GM13977 (cell line): ENCODE measurements at regions not wholly inside any gene's neighbourhood (a gene's known extent, or its start where the extent isn't known, plus 50 kb on each side); places are given as distances from the start of the nearest gene placed in this dataset.

ENCODE experiments used
- DNase-seq: peaks from one replicate; pipeline ENCODE4 v3.0.0; 2012; ENCODE audit warnings: low spot score
- in situ Hi-C: fragments of 300-500 bp; cut with MboI; formaldehyde crosslinking; loops from one replicate; pipeline ENCODE4 v1.12.0; 2022; ENCODE audit warnings: low sequenced_read_pairs, low pct_unique_long_range_greater_than_20kb, mixed read lengths, inconsistent platforms; ENCODE audit not compliant: unreplicated experiment
- TF ChIP-seq, protein P1 (sequence below): IDR thresholded peaks from 2 replicates; pipeline ENCODE4 v1.5.1; 2012; ENCODE audit warnings: mild to moderate bottlenecking, control low read depth; ENCODE audit not compliant: insufficient read depth; ENCODE audit errors: extremely low read depth, missing control alignments

DNA sequence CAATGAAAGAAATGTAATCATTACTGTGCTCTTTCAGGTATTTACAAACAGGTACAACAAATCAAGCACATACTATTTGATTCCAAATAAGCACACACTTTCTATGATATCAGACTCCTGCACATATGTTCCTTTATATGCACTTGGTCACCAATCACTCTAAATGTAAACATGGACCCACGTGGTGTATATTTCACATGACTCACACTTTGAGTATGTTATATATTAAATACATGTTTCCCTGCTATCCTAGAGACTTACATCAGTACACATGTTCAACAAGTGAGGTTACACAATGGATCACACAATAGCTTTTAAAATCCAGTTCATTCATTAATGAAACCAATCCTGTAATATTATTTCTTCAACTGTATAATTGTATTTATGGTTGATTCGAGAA is 683.5 kb downstream of the NR2F2 start:
- DNase-seq = no peak
- TF ChIP-seq, protein P1, sequence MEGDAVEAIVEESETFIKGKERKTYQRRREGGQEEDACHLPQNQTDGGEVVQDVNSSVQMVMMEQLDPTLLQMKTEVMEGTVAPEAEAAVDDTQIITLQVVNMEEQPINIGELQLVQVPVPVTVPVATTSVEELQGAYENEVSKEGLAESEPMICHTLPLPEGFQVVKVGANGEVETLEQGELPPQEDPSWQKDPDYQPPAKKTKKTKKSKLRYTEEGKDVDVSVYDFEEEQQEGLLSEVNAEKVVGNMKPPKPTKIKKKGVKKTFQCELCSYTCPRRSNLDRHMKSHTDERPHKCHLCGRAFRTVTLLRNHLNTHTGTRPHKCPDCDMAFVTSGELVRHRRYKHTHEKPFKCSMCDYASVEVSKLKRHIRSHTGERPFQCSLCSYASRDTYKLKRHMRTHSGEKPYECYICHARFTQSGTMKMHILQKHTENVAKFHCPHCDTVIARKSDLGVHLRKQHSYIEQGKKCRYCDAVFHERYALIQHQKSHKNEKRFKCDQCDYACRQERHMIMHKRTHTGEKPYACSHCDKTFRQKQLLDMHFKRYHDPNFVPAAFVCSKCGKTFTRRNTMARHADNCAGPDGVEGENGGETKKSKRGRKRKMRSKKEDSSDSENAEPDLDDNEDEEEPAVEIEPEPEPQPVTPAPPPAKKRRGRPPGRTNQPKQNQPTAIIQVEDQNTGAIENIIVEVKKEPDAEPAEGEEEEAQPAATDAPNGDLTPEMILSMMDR = no peak
- in situ Hi-C loops = no loop called here

DNA sequence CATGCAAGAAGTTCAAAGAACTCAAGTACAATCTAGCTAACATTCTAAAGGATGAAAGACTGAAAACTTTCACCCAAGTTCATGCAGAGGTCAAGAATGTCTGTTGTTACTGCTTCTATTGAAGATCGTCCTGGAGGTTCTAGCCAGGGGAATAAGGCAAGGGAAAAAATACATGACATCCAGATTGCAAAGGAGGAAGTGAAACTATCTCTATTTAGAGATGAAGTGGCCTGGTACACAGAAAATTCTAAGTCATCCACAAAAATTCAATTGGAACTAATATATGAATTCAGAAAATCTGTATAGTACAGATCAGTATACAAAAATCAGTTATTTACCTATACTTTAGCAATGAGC is 693.0 kb downstream of the NR2F2 start:
- in situ Hi-C loops = no loop called here
- TF ChIP-seq, protein P1 = no peak

DNA sequence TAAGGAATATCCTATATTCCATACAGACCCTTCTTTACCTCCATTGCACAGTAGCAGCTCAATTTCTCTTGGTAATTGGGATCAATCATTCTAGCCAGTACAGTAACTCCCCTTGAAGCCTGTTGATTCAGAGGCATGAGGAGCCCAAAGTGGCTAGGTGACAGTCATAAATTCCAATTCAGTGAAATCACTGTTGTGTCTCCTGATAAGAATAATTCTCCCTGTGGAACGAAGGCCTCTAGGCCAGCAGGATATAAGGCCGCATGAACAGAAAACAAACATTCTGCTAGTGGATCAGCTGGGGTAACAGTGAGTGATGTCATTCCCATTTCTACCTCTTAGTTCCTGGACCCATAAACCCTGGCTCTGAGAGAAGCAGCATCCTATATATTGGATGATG is 696.3 kb downstream of the NR2F2 start:
- in situ Hi-C loops = no loop called here
- TF ChIP-seq, protein P1 = no peak
- DNase-seq = no peak

More for the DNA sequence above, 693.0 kb downstream of the NR2F2 start:
- no peak for DNase-seq

DNA sequence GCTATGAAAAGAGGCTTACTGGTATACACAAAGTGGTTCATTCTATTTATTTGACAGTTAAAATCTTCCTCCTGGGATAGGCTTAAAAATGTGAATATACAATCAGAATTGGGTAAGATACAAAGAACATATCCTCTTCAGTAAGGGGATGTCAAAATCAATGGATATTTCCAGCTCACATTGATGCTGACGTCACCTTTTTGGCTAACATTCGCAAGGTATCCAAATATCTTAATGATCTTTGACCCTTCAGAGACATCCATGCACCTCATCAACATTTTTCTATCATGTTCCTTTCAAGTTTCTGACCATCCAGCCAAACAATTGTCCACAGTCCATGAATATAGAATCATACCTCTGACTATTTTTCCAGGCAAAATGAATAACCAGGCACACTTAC is 697.3 kb downstream of the NR2F2 start:
- in situ Hi-C loops = no loop called here

DNA sequence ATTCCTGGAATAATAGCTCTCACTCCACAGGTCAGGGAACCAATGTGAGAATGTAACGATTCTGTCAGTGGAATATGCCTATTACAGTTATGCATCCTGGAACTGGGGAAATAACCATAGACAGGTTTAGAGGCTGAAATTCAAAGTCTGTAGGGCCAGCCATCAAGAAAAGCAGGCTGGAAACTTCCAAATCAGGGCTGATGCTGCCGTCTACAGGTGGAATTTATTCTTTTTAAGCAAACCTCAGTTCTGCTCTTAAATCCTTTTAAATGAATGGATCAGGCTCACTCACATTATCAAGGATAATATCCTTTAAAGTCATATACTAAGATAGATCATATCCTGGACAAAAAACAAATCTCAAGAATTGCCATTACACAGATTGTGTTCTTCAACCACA is 699.8 kb downstream of the NR2F2 start:
- in situ Hi-C loops = no loop called here
- TF ChIP-seq, protein P1 = no peak
- DNase-seq = no peak

More for the DNA sequence above, 697.3 kb downstream of the NR2F2 start:
- TF ChIP-seq, protein P1 = no peak
- no peak for DNase-seq

DNA sequence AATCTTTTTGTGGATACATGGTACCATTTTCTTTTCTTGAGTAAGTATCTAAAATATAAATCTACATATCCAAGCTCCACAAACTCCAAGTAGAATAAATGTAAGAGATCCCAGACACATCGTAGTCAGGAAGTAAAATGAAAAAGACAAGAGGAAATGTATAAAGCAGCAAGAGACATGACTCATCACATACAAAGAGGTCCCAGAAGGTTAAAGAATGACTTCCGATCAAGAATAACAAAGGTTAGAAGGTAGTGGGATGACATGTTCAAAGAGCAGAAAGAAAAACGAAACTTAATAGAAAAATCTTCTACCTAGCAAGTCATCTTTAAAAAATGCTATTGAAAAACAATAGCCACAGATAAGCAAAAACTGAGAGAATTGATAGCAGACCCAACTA is 705.8 kb downstream of the NR2F2 start:
- TF ChIP-seq, protein P1 = no peak
- no peak for DNase-seq

DNA sequence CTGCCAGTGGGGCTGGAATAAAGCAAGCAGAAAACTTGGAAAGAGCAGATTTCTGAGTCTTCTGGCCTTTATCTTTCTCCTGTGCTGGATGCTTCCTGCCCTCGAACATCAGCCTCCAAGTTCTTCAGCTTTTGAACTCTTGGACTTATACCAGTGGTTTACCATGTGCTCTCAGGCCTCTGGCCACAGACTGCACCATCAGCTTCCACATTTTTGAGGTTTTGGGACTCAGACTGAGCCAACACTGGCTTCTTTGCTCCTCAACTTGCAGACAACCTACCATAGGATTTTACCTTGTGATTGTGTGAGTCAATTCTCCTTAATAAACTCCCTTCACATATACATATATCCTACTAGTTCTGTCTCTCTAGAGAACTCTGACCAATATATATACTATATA is 706.6 kb downstream of the NR2F2 start:
- in situ Hi-C loops = no loop called here
- TF ChIP-seq, protein P1 = no peak
- DNase-seq = no peak

More for the DNA sequence above, 705.8 kb downstream of the NR2F2 start:
- in situ Hi-C loops = no loop called here
